B cell (primary cell): ENCODE measurements at regions not wholly inside any gene's neighbourhood (a gene's known extent, or its start where the extent isn't known, plus 50 kb on each side); places are given as distances from the start of the nearest gene placed in this dataset.

ENCODE experiments used
- CTCF ChIP-seq: fragments of 200-600 bp; IDR thresholded peaks from one replicate; pipeline ENCODE4 v1.8.0; 2022; ENCODE audit warnings: antibody characterized with exemption, mild to moderate bottlenecking
- EZH2 ChIP-seq: IDR thresholded peaks from 2 replicates; pipeline ENCODE4 v1.6.1; 2012; ENCODE audit warnings: borderline replicate concordance, low read depth, mild to moderate bottlenecking, moderate library complexity, low read length; ENCODE audit not compliant: insufficient read depth, poor library complexity, severe bottlenecking

- TF ChIP-seq CTCF (no peak), EZH2 (no peak)
Measured at GRCh38 chr3:103684904-103685303, 1250.1 kb downstream of the ZPLD1 start.
